Neural cell (in vitro differentiated cells): ENCODE measurements at regions not wholly inside any gene's neighbourhood (a gene's known extent, or its start where the extent isn't known, plus 50 kb on each side); places are given as distances from the start of the nearest gene placed in this dataset.

ENCODE experiments used
- H2AFZ ChIP-seq: fragments of 200-600, 300-800 bp; sonication (generic), shearing (Covaris generic); 2 replicates; pipeline ENCODE4 v1.6.0; 2014; ENCODE audit warnings: low read depth, mild to moderate bottlenecking, antibody characterized with exemption, low read length, moderate library complexity
- H3F3A ChIP-seq: fragments of 200-600 bp; shearing (Covaris generic); 2 replicates; pipeline ENCODE4 v1.6.1; 2016; ENCODE audit warnings: mild to moderate bottlenecking, moderate library complexity, mixed read lengths, antibody characterized with exemption, low read length; ENCODE audit not compliant: insufficient read depth, poor library complexity, severe bottlenecking
- H3K27ac ChIP-seq: fragments of 200-600, 300-800 bp; sonication (generic), shearing (Covaris generic); 2 replicates; pipeline ENCODE4 v1.5.1; 2014; ENCODE audit warnings: mild to moderate bottlenecking, low read length, moderate library complexity
- H3K27me3 ChIP-seq: fragments of 300-800, 200-600 bp; sonication (generic), shearing (Covaris generic); 2 replicates; pipeline ENCODE4 v1.6.0; 2014; ENCODE audit warnings: mild to moderate bottlenecking, low read depth, low read length, moderate library complexity; ENCODE audit not compliant: insufficient read depth
- H3K36me3 ChIP-seq: fragments of 300-800, 200-600 bp; sonication (generic), shearing (Covaris generic); 2 replicates; pipeline ENCODE4 v1.5.1; 2014; ENCODE audit warnings: mild to moderate bottlenecking, antibody characterized with exemption, low read length, moderate library complexity; ENCODE audit not compliant: insufficient read depth
- H3K4me2 ChIP-seq: fragments of 300-800, 200-600 bp; sonication (generic), shearing (Covaris generic); 2 replicates; pipeline ENCODE4 v1.6.0; 2014; ENCODE audit warnings: mild to moderate bottlenecking, low read length
- H3K4me3 ChIP-seq: fragments of 300-800, 200-600 bp; sonication (generic), shearing (Covaris generic); 2 replicates; pipeline ENCODE4 v1.5.1; 2014; ENCODE audit warnings: mild to moderate bottlenecking, low read length, moderate library complexity
- H3K79me2 ChIP-seq: fragments of 200-600 bp; shearing (Covaris generic); replicated peaks from 2 replicates; pipeline ENCODE4 v1.6.0; 2014; ENCODE audit warnings: mild to moderate bottlenecking, low read length, moderate library complexity; ENCODE audit not compliant: insufficient read depth
- H3K9ac ChIP-seq: fragments of 300-800, 200-600 bp; sonication (generic), shearing (Covaris generic); 2 replicates; pipeline ENCODE4 v1.6.1; 2016; ENCODE audit warnings: mild to moderate bottlenecking, low read length, mixed read lengths
- H3K9me2 ChIP-seq: fragments of 200-600 bp; shearing (Covaris generic); 2 replicates; pipeline ENCODE4 v1.6.1; 2016; ENCODE audit warnings: mild to moderate bottlenecking, low read length, mixed read lengths; ENCODE audit not compliant: insufficient read depth
- H3K9me3 ChIP-seq: fragments of 200-600, 300-800 bp; sonication (generic), shearing (Covaris generic); 2 replicates; pipeline ENCODE4 v1.6.1; 2016; ENCODE audit warnings: mild to moderate bottlenecking, mixed run types, low read length, moderate library complexity, mixed read lengths
- H4K20me1 ChIP-seq: fragments of 200-600 bp; shearing (Covaris generic); 2 replicates; pipeline ENCODE4 v1.6.1; 2016; ENCODE audit warnings: mild to moderate bottlenecking, mixed run types; ENCODE audit not compliant: insufficient read depth
- EP300 ChIP-seq: fragments of 450-650 bp; conservative IDR thresholded peaks from 2 replicates; pipeline ENCODE4 v1.6.1; 2014; ENCODE audit warnings: antibody characterized with exemption, mild to moderate bottlenecking, moderate library complexity; ENCODE audit not compliant: poor library complexity, severe bottlenecking
- EZH2 ChIP-seq: fragments of 200-600, 300-800 bp; shearing (Covaris generic), sonication (generic); IDR thresholded peaks from 2 replicates; pipeline ENCODE4 v1.6.1; 2014; ENCODE audit warnings: antibody characterized with exemption, low read length, borderline replicate concordance, mild to moderate bottlenecking; ENCODE audit not compliant: insufficient read depth, poor library complexity, severe bottlenecking
- MXI1 ChIP-seq: fragments of 450-650 bp; conservative IDR thresholded peaks from 2 replicates; pipeline ENCODE4 v1.6.1; 2014; ENCODE audit warnings: antibody characterized with exemption, mild to moderate bottlenecking; ENCODE audit not compliant: poor library complexity, severe bottlenecking
- POLR2AphosphoS5 ChIP-seq: IDR thresholded peaks from 2 replicates; pipeline ENCODE4 v1.6.1; 2012
- RAD21 ChIP-seq: fragments of 450-650 bp; conservative IDR thresholded peaks from 2 replicates; pipeline ENCODE4 v1.6.1; 2014; ENCODE audit warnings: antibody characterized with exemption, mild to moderate bottlenecking, moderate library complexity
- REST ChIP-seq: IDR thresholded peaks from 2 replicates; pipeline ENCODE4 v1.6.1; 2012; ENCODE audit warnings: borderline replicate concordance
- SMC3 ChIP-seq: fragments of 450-650 bp; conservative IDR thresholded peaks from 2 replicates; pipeline ENCODE4 v1.6.1; 2014; ENCODE audit warnings: antibody characterized with exemption, mild to moderate bottlenecking, moderate library complexity; ENCODE audit not compliant: poor library complexity
- TAF1 ChIP-seq: IDR thresholded peaks from 2 replicates; pipeline ENCODE4 v1.6.1; 2012; ENCODE audit warnings: low read depth
- TF ChIP-seq, protein P1 (sequence below): fragments of 450-650 bp; IDR thresholded peaks from 2 replicates; pipeline ENCODE4 v1.5.1; 2014; ENCODE audit warnings: antibody characterized with exemption, mild to moderate bottlenecking, moderate library complexity; ENCODE audit not compliant: poor library complexity, severe bottlenecking

DNA sequence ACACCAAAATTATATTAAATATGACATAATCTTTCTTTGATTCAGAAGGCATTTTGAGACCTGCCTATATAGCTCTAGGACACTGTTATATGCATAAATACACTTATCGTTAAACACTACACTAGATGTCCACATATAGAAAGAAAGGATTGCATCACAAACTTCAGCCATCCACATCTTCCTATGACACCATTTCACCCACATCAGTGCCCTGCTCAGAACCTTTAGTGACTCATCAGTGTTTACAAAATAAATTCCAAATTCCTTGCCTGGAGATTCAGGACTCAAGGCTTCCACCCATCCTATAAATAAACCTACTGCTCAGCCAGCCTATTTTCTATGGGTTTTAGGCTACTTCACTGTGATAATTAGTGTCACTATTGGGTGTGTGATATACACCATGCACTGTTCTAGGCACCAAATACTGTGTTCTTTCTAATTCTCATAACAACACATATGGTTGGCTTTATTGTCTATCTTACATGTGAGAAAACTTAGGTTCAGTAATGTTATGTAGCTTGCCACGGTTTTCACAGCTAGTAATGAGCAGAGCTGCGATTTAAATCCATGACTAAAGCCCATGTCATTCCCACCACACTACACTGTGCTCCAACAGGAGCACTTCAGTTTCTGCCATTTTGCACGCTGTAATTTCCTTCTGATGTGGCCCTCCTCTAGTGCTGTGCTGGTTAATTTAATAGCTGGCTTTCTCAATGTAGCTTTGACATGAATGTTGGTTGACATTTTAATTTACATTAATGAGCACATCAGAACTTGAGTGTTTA is 103.3 kb downstream of the SREK1 start:
- Histone ChIP-seq H4K20me1 (no peaks in the 10 kb centered on the region), H3K27me3 (no peaks in the 10 kb centered on the region), H3K79me2 (no peaks in the 10 kb centered on the region), H3K36me3 (no peaks in the 10 kb centered on the region), H3K9me2 (no peaks in the 10 kb centered on the region), H3K9ac (no peak overlapping the region), H3K4me2 (no peak overlapping the region), H3K4me3 (no peak overlapping the region), H3K9me3 (no peaks in the 10 kb centered on the region), H3F3A (no peaks in the 10 kb centered on the region), H3K27ac (no peak overlapping the region), H2AFZ (no peak overlapping the region)
- TF ChIP-seq EP300 (no peak), EZH2 (no peak), REST (no peak), TAF1 (no peak), SMC3 (no peak), RAD21 (no peak), POLR2AphosphoS5 (no peak), MXI1 (no peak)
- TF ChIP-seq, protein P1, sequence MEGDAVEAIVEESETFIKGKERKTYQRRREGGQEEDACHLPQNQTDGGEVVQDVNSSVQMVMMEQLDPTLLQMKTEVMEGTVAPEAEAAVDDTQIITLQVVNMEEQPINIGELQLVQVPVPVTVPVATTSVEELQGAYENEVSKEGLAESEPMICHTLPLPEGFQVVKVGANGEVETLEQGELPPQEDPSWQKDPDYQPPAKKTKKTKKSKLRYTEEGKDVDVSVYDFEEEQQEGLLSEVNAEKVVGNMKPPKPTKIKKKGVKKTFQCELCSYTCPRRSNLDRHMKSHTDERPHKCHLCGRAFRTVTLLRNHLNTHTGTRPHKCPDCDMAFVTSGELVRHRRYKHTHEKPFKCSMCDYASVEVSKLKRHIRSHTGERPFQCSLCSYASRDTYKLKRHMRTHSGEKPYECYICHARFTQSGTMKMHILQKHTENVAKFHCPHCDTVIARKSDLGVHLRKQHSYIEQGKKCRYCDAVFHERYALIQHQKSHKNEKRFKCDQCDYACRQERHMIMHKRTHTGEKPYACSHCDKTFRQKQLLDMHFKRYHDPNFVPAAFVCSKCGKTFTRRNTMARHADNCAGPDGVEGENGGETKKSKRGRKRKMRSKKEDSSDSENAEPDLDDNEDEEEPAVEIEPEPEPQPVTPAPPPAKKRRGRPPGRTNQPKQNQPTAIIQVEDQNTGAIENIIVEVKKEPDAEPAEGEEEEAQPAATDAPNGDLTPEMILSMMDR, result no peak

GRCh38 chr5:66248874-66249273 is 104.8 kb downstream of the SREK1 start:
- no peaks in the 10 kb centered on the region for H4K20me1 ChIP-seq
- no peaks in the 10 kb centered on the region for H3K9me2 ChIP-seq
- H3K79me2 ChIP-seq, result no peaks in the 10 kb centered on the region
- H3F3A ChIP-seq, result no peaks in the 10 kb centered on the region
- no peak overlapping the region for H3K9ac ChIP-seq
- no peak overlapping the region for H3K4me2 ChIP-seq
- H2AFZ ChIP-seq, result no peak overlapping the region
- no peak for TF ChIP-seq EZH2
- TF ChIP-seq, protein P1, result no peak
- no peak for TF ChIP-seq REST
- TF ChIP-seq POLR2AphosphoS5, result no peak
- no peaks in the 10 kb centered on the region for H3K27me3 ChIP-seq
- H3K9me3 ChIP-seq, result no peaks in the 10 kb centered on the region
- H3K4me3 ChIP-seq, result no peak overlapping the region
- no peaks in the 10 kb centered on the region for H3K36me3 ChIP-seq
- no peak overlapping the region for H3K27ac ChIP-seq
